ENCODE measurements at regions not wholly inside any gene's neighbourhood (a gene's known extent, or its start where the extent isn't known, plus 50 kb on each side); places are given as distances from the start of the nearest gene placed in this dataset.

DNA sequence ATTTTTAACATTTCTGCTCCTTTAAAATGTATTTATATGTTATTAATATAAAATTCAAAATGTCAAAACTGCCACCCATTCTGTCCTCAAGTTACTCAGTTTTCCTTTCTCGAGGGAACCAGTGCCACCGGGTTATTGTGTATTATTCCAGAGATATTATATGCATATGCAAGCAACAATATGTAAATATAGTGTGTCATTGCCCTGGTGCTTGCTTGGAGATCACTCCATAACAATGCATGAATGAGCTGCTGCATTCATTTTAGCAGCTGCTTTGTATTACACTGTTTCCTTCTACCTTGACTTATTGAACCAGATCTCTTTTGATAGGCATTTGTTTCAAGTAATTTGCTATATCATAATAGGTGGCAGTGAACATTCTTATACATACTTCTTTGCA, 509.1 kb downstream of the MCTP2 start:
- Histone ChIP-seq H3K4me3 (ENCODE audit: low read length) (no peak overlapping the region), H3K36me3 (ENCODE audit: control insufficient read depth, low read length) (no peaks in the 10 kb centered on the region), H3K9me3 (ENCODE audit: control insufficient read depth, insufficient read depth, low read length) (no peaks in the 10 kb centered on the region), H3K4me2 (ENCODE audit: low read length) (no peak overlapping the region), H3K79me2 (ENCODE audit: control insufficient read depth, low read length) (no peaks in the 10 kb centered on the region), H3K4me1 (ENCODE audit: control insufficient read depth, low read length) (no peaks in the 10 kb centered on the region), H3F3A (ENCODE audit: control insufficient read depth, insufficient read depth) (no peaks in the 10 kb centered on the region), H4K20me1 (ENCODE audit: control insufficient read depth, insufficient read depth, low read depth, low read length) (no peaks in the 10 kb centered on the region), H3K27me3 (ENCODE audit: control insufficient read depth, low read length) (no peaks in the 10 kb centered on the region), H3K9me2 (replicated peaks; ENCODE audit: control insufficient read depth, low read length) (no peaks in the 10 kb centered on the region), H3K27ac (ENCODE audit: low read depth, low read length) (no peak overlapping the region)
- TF ChIP-seq, protein P1, sequence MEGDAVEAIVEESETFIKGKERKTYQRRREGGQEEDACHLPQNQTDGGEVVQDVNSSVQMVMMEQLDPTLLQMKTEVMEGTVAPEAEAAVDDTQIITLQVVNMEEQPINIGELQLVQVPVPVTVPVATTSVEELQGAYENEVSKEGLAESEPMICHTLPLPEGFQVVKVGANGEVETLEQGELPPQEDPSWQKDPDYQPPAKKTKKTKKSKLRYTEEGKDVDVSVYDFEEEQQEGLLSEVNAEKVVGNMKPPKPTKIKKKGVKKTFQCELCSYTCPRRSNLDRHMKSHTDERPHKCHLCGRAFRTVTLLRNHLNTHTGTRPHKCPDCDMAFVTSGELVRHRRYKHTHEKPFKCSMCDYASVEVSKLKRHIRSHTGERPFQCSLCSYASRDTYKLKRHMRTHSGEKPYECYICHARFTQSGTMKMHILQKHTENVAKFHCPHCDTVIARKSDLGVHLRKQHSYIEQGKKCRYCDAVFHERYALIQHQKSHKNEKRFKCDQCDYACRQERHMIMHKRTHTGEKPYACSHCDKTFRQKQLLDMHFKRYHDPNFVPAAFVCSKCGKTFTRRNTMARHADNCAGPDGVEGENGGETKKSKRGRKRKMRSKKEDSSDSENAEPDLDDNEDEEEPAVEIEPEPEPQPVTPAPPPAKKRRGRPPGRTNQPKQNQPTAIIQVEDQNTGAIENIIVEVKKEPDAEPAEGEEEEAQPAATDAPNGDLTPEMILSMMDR (IDR thresholded peaks at IDR 0.05; ENCODE audit: low read depth, low read length, poor library complexity, severe bottlenecking): no peak
- TF ChIP-seq EZH2phosphoT487 (IDR thresholded peaks at IDR 0.05; ENCODE audit: borderline replicate concordance, low read length): no peak

DNA sequence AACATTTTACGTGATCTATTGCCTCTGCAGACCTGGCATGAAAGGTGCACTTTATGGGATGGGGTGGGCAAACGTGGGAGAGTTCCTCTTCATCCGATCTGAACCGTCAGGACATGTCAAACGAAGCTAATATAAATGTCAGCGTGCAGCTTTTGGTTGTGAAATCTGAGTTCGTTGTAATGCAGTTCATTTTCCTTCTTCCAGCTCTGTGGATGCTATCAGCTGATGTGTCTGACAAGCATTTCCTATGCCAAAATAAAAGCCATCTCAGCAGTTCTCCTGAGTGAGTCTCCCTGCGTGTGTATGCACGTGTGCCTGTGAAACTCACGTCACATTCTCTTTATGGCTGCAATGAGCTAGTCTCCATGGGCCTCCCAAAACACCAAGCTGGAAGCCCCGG, 512.3 kb downstream of the MCTP2 start:
- H3K9me3 ChIP-seq (ENCODE audit: control insufficient read depth, insufficient read depth, low read length): no peaks in the 10 kb centered on the region

DNA sequence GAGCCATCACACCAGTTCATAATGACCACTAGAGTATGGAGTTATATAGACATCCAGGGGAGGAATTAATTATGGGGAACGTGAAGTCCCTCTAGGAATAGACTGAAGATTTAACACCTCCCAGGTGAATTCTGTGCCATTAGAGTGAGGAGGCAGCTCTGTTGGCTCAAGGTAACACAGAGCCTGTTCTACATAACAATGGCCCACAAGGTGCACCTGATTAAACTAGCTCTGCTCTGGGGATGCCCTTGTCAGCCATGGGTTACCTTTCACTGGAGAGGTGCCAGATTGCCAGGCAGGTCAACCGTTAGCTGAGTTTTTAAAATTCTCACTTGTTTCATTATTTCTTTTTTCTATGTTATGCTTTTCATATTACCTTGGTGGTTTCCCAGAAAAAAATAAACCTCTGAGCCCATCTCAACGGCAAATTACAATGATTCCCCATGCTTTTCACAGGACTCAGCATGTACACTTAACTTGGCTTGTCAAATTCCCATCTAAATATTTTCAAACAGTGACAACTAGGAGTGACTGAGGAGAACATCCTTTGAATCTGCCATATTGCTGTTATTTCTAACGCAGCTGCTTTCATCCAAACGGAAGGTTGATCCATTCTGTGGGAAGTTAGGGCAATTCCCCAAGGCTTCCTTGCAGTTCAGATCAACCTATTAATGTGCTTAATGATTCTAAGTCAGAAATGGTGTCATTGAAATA, 512.9 kb downstream of the MCTP2 start:
- no peak overlapping the region for H3K4me2 ChIP-seq (ENCODE audit: low read length)
- no peak for TF ChIP-seq EZH2phosphoT487 (IDR thresholded peaks at IDR 0.05; ENCODE audit: borderline replicate concordance, low read length)
- TF ChIP-seq, protein P1 (IDR thresholded peaks at IDR 0.05; ENCODE audit: low read depth, low read length, poor library complexity, severe bottlenecking): no peak

More for the DNA sequence above, 512.3 kb downstream of the MCTP2 start:
- Histone ChIP-seq H3K4me3 (ENCODE audit: low read length) (no peak overlapping the region), H3F3A (ENCODE audit: control insufficient read depth, insufficient read depth) (no peaks in the 10 kb centered on the region), H3K36me3 (ENCODE audit: control insufficient read depth, low read length) (no peaks in the 10 kb centered on the region), H3K4me1 (ENCODE audit: control insufficient read depth, low read length) (no peaks in the 10 kb centered on the region), H3K9me2 (replicated peaks; ENCODE audit: control insufficient read depth, low read length) (no peaks in the 10 kb centered on the region), H3K79me2 (ENCODE audit: control insufficient read depth, low read length) (no peaks in the 10 kb centered on the region), H3K4me2 (ENCODE audit: low read length) (no peak overlapping the region), H3K27ac (ENCODE audit: low read depth, low read length) (no peak overlapping the region), H3K27me3 (ENCODE audit: control insufficient read depth, low read length) (no peaks in the 10 kb centered on the region), H4K20me1 (ENCODE audit: control insufficient read depth, insufficient read depth, low read depth, low read length) (no peaks in the 10 kb centered on the region)
- TF ChIP-seq, protein P1 (IDR thresholded peaks at IDR 0.05; ENCODE audit: low read depth, low read length, poor library complexity, severe bottlenecking): no peak
- no peak for TF ChIP-seq EZH2phosphoT487 (IDR thresholded peaks at IDR 0.05; ENCODE audit: borderline replicate concordance, low read length)

More for the DNA sequence above, 512.9 kb downstream of the MCTP2 start:
- no peaks in the 10 kb centered on the region for H3K9me3 ChIP-seq (ENCODE audit: control insufficient read depth, insufficient read depth, low read length)
- H3F3A ChIP-seq (ENCODE audit: control insufficient read depth, insufficient read depth): no peaks in the 10 kb centered on the region
- no peaks in the 10 kb centered on the region for H3K4me1 ChIP-seq (ENCODE audit: control insufficient read depth, low read length)
- H3K4me3 ChIP-seq (ENCODE audit: low read length): no peak overlapping the region
- H3K79me2 ChIP-seq (ENCODE audit: control insufficient read depth, low read length): no peaks in the 10 kb centered on the region
- H4K20me1 ChIP-seq (ENCODE audit: control insufficient read depth, insufficient read depth, low read depth, low read length): no peaks in the 10 kb centered on the region
- H3K9me2 ChIP-seq (replicated peaks; ENCODE audit: control insufficient read depth, low read length): no peaks in the 10 kb centered on the region
- no peak overlapping the region for H3K27ac ChIP-seq (ENCODE audit: low read depth, low read length)
- H3K27me3 ChIP-seq (ENCODE audit: control insufficient read depth, low read length): no peaks in the 10 kb centered on the region
- H3K36me3 ChIP-seq (ENCODE audit: control insufficient read depth, low read length): no peaks in the 10 kb centered on the region

Data from DOHH2 (cell line).